ENCODE measurements at regions not wholly inside any gene's neighbourhood (a gene's known extent, or its start where the extent isn't known, plus 50 kb on each side); places are given as distances from the start of the nearest gene placed in this dataset.

GRCh38 chr14:49506650-49507049 is 79.5 kb downstream of the RPS29 start:
- H3K79me2 ChIP-seq (ENCODE audit: insufficient read depth, low read length): no peaks in the 10 kb centered on the region
- H3K27me3 ChIP-seq (ENCODE audit: insufficient read depth, low read length): no peaks in the 10 kb centered on the region
- no peaks in the 10 kb centered on the region for H3K4me1 ChIP-seq (ENCODE audit: insufficient read depth, low read length, severe bottlenecking)
- H2AFZ ChIP-seq (ENCODE audit: low read length): no peak overlapping the region
- H4K20me1 ChIP-seq (ENCODE audit: insufficient read depth, low read length): no peaks in the 10 kb centered on the region
- no peak overlapping the region for H3K9ac ChIP-seq (ENCODE audit: low read length)
- H3K4me3 ChIP-seq (ENCODE audit: low read depth, low read length, poor library complexity, severe bottlenecking): no peak overlapping the region
- no peaks in the 10 kb centered on the region for H3K9me2 ChIP-seq (ENCODE audit: low read depth, low read length)
- no peaks in the 10 kb centered on the region for H3K36me3 ChIP-seq (ENCODE audit: insufficient read depth, low read length)
- no peaks in the 10 kb centered on the region for H3K9me3 ChIP-seq (ENCODE audit: low read length)
- no peak overlapping the region for H3K27ac ChIP-seq (ENCODE audit: low read depth, low read length, poor library complexity, severe bottlenecking)
- TF ChIP-seq CTCF (IDR thresholded peaks at IDR 0.05; ENCODE audit: low read length) (no peak), EZH2 (IDR thresholded peaks at IDR 0.05; ENCODE audit: borderline replicate concordance, low read length) (no peak)
- no peak overlapping the region for H3K4me2 ChIP-seq (ENCODE audit: low read length)
- no peaks in the 10 kb centered on the region for H3F3A ChIP-seq (ENCODE audit: insufficient read depth, low read length)

- Histone ChIP-seq H4K20me1 (ENCODE audit: insufficient read depth, low read length) (no peaks in the 10 kb centered on the region), H3K9me3 (ENCODE audit: low read length) (no peaks in the 10 kb centered on the region), H3K9ac (ENCODE audit: low read length) (no peak overlapping the region), H3K27ac (ENCODE audit: low read depth, low read length, poor library complexity, severe bottlenecking) (no peak overlapping the region), H3K4me2 (ENCODE audit: low read length) (no peak overlapping the region), H3K4me3 (ENCODE audit: low read depth, low read length, poor library complexity, severe bottlenecking) (no peak overlapping the region), H2AFZ (ENCODE audit: low read length) (no peak overlapping the region), H3K36me3 (ENCODE audit: insufficient read depth, low read length) (no peaks in the 10 kb centered on the region), H3K27me3 (ENCODE audit: insufficient read depth, low read length) (no peaks in the 10 kb centered on the region), H3F3A (ENCODE audit: insufficient read depth, low read length) (no peaks in the 10 kb centered on the region), H3K9me2 (ENCODE audit: low read depth, low read length) (no peaks in the 10 kb centered on the region), H3K79me2 (ENCODE audit: insufficient read depth, low read length) (no peaks in the 10 kb centered on the region), H3K4me1 (ENCODE audit: insufficient read depth, low read length, severe bottlenecking) (no peaks in the 10 kb centered on the region)
- TF ChIP-seq EZH2 (IDR thresholded peaks at IDR 0.05; ENCODE audit: borderline replicate concordance, low read length) (no peak), CTCF (IDR thresholded peaks at IDR 0.05; ENCODE audit: low read length) (no peak)
Measured at GRCh38 chr14:49505041-49505766, 81.0 kb downstream of the RPS29 start.

GRCh38 chr14:49497725-49498348 is 88.3 kb downstream of the RPS29 start:
- H3K4me3 ChIP-seq (ENCODE audit: low read depth, low read length, poor library complexity, severe bottlenecking): no peak overlapping the region
- no peaks in the 10 kb centered on the region for H3K36me3 ChIP-seq (ENCODE audit: insufficient read depth, low read length)
- no peak overlapping the region for H3K9ac ChIP-seq (ENCODE audit: low read length)
- H3F3A ChIP-seq (ENCODE audit: insufficient read depth, low read length): no peaks in the 10 kb centered on the region
- no peaks in the 10 kb centered on the region for H3K9me2 ChIP-seq (ENCODE audit: low read depth, low read length)
- H3K27me3 ChIP-seq (ENCODE audit: insufficient read depth, low read length): no peaks in the 10 kb centered on the region
- no peaks in the 10 kb centered on the region for H4K20me1 ChIP-seq (ENCODE audit: insufficient read depth, low read length)
- no peak overlapping the region for H3K4me2 ChIP-seq (ENCODE audit: low read length)
- peak; percentile 85 for TF ChIP-seq CTCF (IDR thresholded peaks at IDR 0.05; ENCODE audit: low read length)
- TF ChIP-seq EZH2 (IDR thresholded peaks at IDR 0.05; ENCODE audit: borderline replicate concordance, low read length): no peak
- H3K79me2 ChIP-seq (ENCODE audit: insufficient read depth, low read length): no peaks in the 10 kb centered on the region
- H3K4me1 ChIP-seq (ENCODE audit: insufficient read depth, low read length, severe bottlenecking): no peaks in the 10 kb centered on the region
- H2AFZ ChIP-seq (ENCODE audit: low read length): no peak overlapping the region
- H3K9me3 ChIP-seq (ENCODE audit: low read length): no peaks in the 10 kb centered on the region
- no peak overlapping the region for H3K27ac ChIP-seq (ENCODE audit: low read depth, low read length, poor library complexity, severe bottlenecking)
